IMR-90 (cell line): ENCODE measurements at regions not wholly inside any gene's neighbourhood (a gene's known extent, or its start where the extent isn't known, plus 50 kb on each side); places are given as distances from the start of the nearest gene placed in this dataset.
A peak's percentile ranks its signal among the peaks of the same experiment; 100 is the strongest.

Experiments
- ATAC-seq: fragments of 200-7000 bp; cut with Tn5 transposase; 2 replicates; pipeline ENCODE4 v1.9.1; 2020; ENCODE audit warnings: low read depth, mild to moderate bottlenecking, moderate library complexity
- BruUV-seq: library from RNA; stranded (reverse); fragments of 400-500 nt; replicated peaks from 2 replicates; lab custom pipeline; 2021; lab: Mats Ljungman, UMichigan
- CTCF ChIA-PET: fragments of 300-600 bp; formaldehyde crosslinking; extraction: SDS; loops from one replicate; lab custom pipeline; 2021; ENCODE audit warnings: antibody characterized with exemption; lab: Yijun Ruan, JAX
- POLR2A ChIA-PET: fragments of 300-600 bp; sonication (Branson Sonifier 250); formaldehyde crosslinking; loops from one replicate; lab custom pipeline; 2022; ENCODE audit warnings: antibody characterized with exemption; ENCODE audit not compliant: unreplicated experiment; lab: Charles Lee
- DNase-seq: peaks from one replicate; pipeline ENCODE4 v3.0.0; 2013
- H2AFZ ChIP-seq: replicated peaks from 2 replicates; pipeline ENCODE3; 2013; ENCODE audit warnings: low read length, mild to moderate bottlenecking; ENCODE audit not compliant: poor library complexity
- H2AK5ac ChIP-seq: 2 replicates; pipeline ENCODE4 v1.6.1; 2013; ENCODE audit warnings: low read depth, low read length, inconsistent platforms
- H2AK9ac ChIP-seq: replicated peaks from 2 replicates; pipeline ENCODE3; 2013; ENCODE audit warnings: mild to moderate bottlenecking, low read depth, low read length, moderate library complexity; ENCODE audit not compliant: poor library complexity
- H2BK120ac ChIP-seq: 2 replicates; pipeline ENCODE4 v1.6.1; 2013; ENCODE audit warnings: low read depth, low read length, inconsistent platforms
- H2BK15ac ChIP-seq: 3 replicates; pipeline ENCODE4 v1.6.1; 2013; ENCODE audit warnings: low read depth, low read length, inconsistent platforms
- H2BK20ac ChIP-seq: 2 replicates; pipeline ENCODE4 v1.6.1; 2013; ENCODE audit warnings: low read depth, mild to moderate bottlenecking, inconsistent platforms, low read length, moderate library complexity
- H2BK5ac ChIP-seq: 2 replicates; pipeline ENCODE4 v1.6.1; 2013; ENCODE audit warnings: mild to moderate bottlenecking, low read depth, low read length, inconsistent platforms; ENCODE audit not compliant: poor library complexity, severe bottlenecking
- H3K14ac ChIP-seq: replicated peaks from 2 replicates; pipeline ENCODE4 v1.6.1; 2013; ENCODE audit warnings: low read depth, low read length, inconsistent platforms
- H3K18ac ChIP-seq: 2 replicates; pipeline ENCODE4 v1.6.1; 2013; ENCODE audit warnings: low read depth, low read length, control low read depth
- H3K23ac ChIP-seq: 2 replicates; pipeline ENCODE4 v1.6.1; 2013; ENCODE audit warnings: low read depth, low read length, inconsistent platforms
- H3K27ac ChIP-seq: 2 replicates; pipeline ENCODE4 v1.5.1; 2013; ENCODE audit warnings: mild to moderate bottlenecking, control low read depth, low read length; ENCODE audit not compliant: insufficient read depth
- H3K27me3 ChIP-seq: 2 replicates; pipeline ENCODE4 v1.6.1; 2013; ENCODE audit warnings: low read length; ENCODE audit not compliant: control insufficient read depth, insufficient read depth
- H3K36me3 ChIP-seq: 2 replicates; pipeline ENCODE4 v1.6.1; 2013; ENCODE audit warnings: low read length, mixed read lengths; ENCODE audit not compliant: control insufficient read depth, insufficient read depth
- H3K4ac ChIP-seq: 2 replicates; pipeline ENCODE4 v1.6.1; 2013; ENCODE audit warnings: low read depth, low read length, inconsistent platforms
- H3K4me1 ChIP-seq: 2 replicates; pipeline ENCODE4 v1.6.1; 2013; ENCODE audit warnings: low read length, mixed read lengths; ENCODE audit not compliant: control insufficient read depth, insufficient read depth
- H3K4me2 ChIP-seq: 2 replicates; pipeline ENCODE4 v1.6.1; 2013; ENCODE audit warnings: low read depth, mild to moderate bottlenecking, control low read depth, low read length, moderate library complexity
- H3K4me3 ChIP-seq: 2 replicates; pipeline ENCODE4 v1.5.1; 2013; ENCODE audit warnings: low read depth, mild to moderate bottlenecking, control low read depth, low read length, moderate library complexity; ENCODE audit not compliant: insufficient read depth
- H3K56ac ChIP-seq: 2 replicates; pipeline ENCODE4 v1.6.1; 2013; ENCODE audit warnings: low read length, inconsistent platforms; ENCODE audit not compliant: insufficient read depth; ENCODE audit errors: extremely low read depth
- H3K79me1 ChIP-seq, 2 experiments: 2 replicates each; pipeline ENCODE4 v1.6.1; 2013; ENCODE audit warnings: low read length in 2 of 2, inconsistent platforms in 1 of 2, low read depth in 1 of 2
- H3K9ac ChIP-seq: 2 replicates; pipeline ENCODE4 v1.6.1; 2013; ENCODE audit warnings: low read depth, low read length, control low read depth
- H3K9me1 ChIP-seq: 2 replicates; pipeline ENCODE4 v1.6.1; 2013; ENCODE audit warnings: low read length, inconsistent platforms; ENCODE audit not compliant: insufficient read depth
- H3K9me3 ChIP-seq: 2 replicates; pipeline ENCODE4 v1.6.1; 2013; ENCODE audit warnings: low read length; ENCODE audit not compliant: control insufficient read depth, insufficient read depth
- H4K20me1 ChIP-seq: 2 replicates; pipeline ENCODE4 v1.6.1; 2013; ENCODE audit warnings: low read length, inconsistent platforms; ENCODE audit not compliant: insufficient read depth
- H4K5ac ChIP-seq: 2 replicates; pipeline ENCODE4 v1.6.1; 2013; ENCODE audit warnings: mild to moderate bottlenecking, low read depth, low read length, control low read depth
- H4K8ac ChIP-seq, 2 experiments: 2 replicates each; pipeline ENCODE4 v1.6.1; 2013; ENCODE audit warnings: low read depth in 2 of 2, low read length in 2 of 2, control low read depth in 1 of 2, inconsistent platforms in 1 of 2
- H4K91ac ChIP-seq: 2 replicates; pipeline ENCODE4 v1.6.1; 2013; ENCODE audit warnings: low read depth, low read length, inconsistent platforms; ENCODE audit not compliant: insufficient read depth
- BHLHE40 ChIP-seq: fragments of 150-350 bp; IDR thresholded peaks from 2 replicates; pipeline ENCODE4 v1.6.1; 2016; ENCODE audit warnings: mild to moderate bottlenecking, low read depth, low read length
- CEBPB ChIP-seq: IDR thresholded peaks from 2 replicates; pipeline ENCODE4 v1.6.1; 2012; ENCODE audit warnings: low read depth, low read length, improper control_type of control experiment
- CHD1 ChIP-seq: IDR thresholded peaks from 2 replicates; pipeline ENCODE4 v1.6.1; 2012; ENCODE audit warnings: low read depth, low read length, improper control_type of control experiment
- CTCF ChIP-seq: conservative IDR thresholded peaks from 2 replicates; pipeline ENCODE4 v1.5.1; 2012; ENCODE audit warnings: mild to moderate bottlenecking, low read depth, low read length, improper control_type of control experiment
- ELK1 ChIP-seq: fragments of 150-350 bp; IDR thresholded peaks from 2 replicates; pipeline ENCODE4 v1.6.1; 2016; ENCODE audit warnings: low read depth, mild to moderate bottlenecking, low read length, moderate library complexity, borderline replicate concordance
- FOS ChIP-seq: fragments of 150-350 bp; IDR thresholded peaks from 2 replicates; pipeline ENCODE4 v1.6.1; 2016; ENCODE audit warnings: low read depth, low read length
- MAFK ChIP-seq: IDR thresholded peaks from 2 replicates; pipeline ENCODE4 v1.6.1; 2012; ENCODE audit warnings: low read depth, low read length, improper control_type of control experiment
- MXI1 ChIP-seq: IDR thresholded peaks from 2 replicates; pipeline ENCODE4 v1.6.1; 2012; ENCODE audit warnings: low read depth, mild to moderate bottlenecking, low read length, moderate library complexity, borderline replicate concordance
- POLR2A ChIP-seq: IDR thresholded peaks from 2 replicates; pipeline ENCODE4 v1.6.1; 2012; ENCODE audit warnings: mild to moderate bottlenecking, low read depth, low read length
- RCOR1 ChIP-seq: IDR thresholded peaks from 2 replicates; pipeline ENCODE4 v1.6.1; 2012; ENCODE audit warnings: mild to moderate bottlenecking, low read length, improper control_type of control experiment; ENCODE audit not compliant: insufficient replicate concordance
- RFX5 ChIP-seq: IDR thresholded peaks from 2 replicates; pipeline ENCODE4 v1.8.0; 2012; ENCODE audit warnings: low read depth, mild to moderate bottlenecking, low read length, moderate library complexity
- SMC3 ChIP-seq: fragments of 150-350 bp; IDR thresholded peaks from 2 replicates; pipeline ENCODE4 v1.6.1; 2016; ENCODE audit warnings: low read depth, mild to moderate bottlenecking, antibody characterized with exemption, low read length, moderate library complexity
- USF2 ChIP-seq: fragments of 150-350 bp; IDR thresholded peaks from 2 replicates; pipeline ENCODE4 v1.6.1; 2017; ENCODE audit warnings: mild to moderate bottlenecking, antibody characterized with exemption, low read length, low read depth
- WGBS, 2 experiments: methylation state at CpG; one replicate each; pipeline versions ENCODE4 v1.1.5 to v1.1.7; 2013; ENCODE audit warnings: missing lambda C conversion rate in 2 of 2; ENCODE audit not compliant: insufficient read length in 1 of 2; ENCODE audit errors: extremely low coverage in 2 of 2; 5-methylcytosine and 5-hydroxymethylcytosine counted together
- dilution Hi-C: fragments of 300-500 bp; cut with HindIII; formaldehyde crosslinking; loops from one replicate; pipeline ENCODE4 v1.14.3; 2018; ENCODE audit warnings: low sequenced_read_pairs; ENCODE audit not compliant: unreplicated experiment
- in situ Hi-C: fragments of 300-500 bp; cut with MboI; formaldehyde crosslinking; loops from 3 replicates; pipeline ENCODE4 v1.14.3; 2019; ENCODE audit warnings: low sequenced_read_pairs, inconsistent platforms, mixed read lengths
- intact Hi-C: fragments of 100-400 bp; cut with micrococcal nuclease; formaldehyde crosslinking; loops from 2 replicates; pipeline ENCODE4 v1.10.0; 2022

GRCh38 chr4:140296335-140297220, 76.9 kb upstream of the SCOC start:
- peak overlapping the region; percentile 46; the same call in 1 of the 2 replicates for H3K18ac ChIP-seq
- peak overlapping the region; percentile 36 for H2AFZ ChIP-seq
- peak overlapping the region; percentile 64 for H2BK120ac ChIP-seq
- intact Hi-C loops (no loop called here), in situ Hi-C loops (no loop called here), dilution Hi-C loops (no loop called here)
- ChIA-PET POLR2A (no interaction called here), CTCF (interaction anchor here (0.7 to 1.0 kb wide), 2 partner anchors 13 to 30 kb away, joined by 3 read pairs; no protein-coding TSS in a partner anchor)
- H4K5ac ChIP-seq = no peak overlapping the region
- H3K4me3 ChIP-seq = no peak overlapping the region
- peak overlapping the region; percentile 22; the same call in 1 of the 2 replicates for H4K91ac ChIP-seq
- H2BK5ac ChIP-seq = no peak overlapping the region
- H4K8ac ChIP-seq = peak overlapping the region in 1 of 2 experiments; percentile 32; a peak in 1 of 4 replicates
- H3K9me3 ChIP-seq = no peaks in the 10 kb centered on the region
- peak overlapping the region; percentile 30; the same call in 1 of the 2 replicates for H2BK20ac ChIP-seq
- H4K20me1 ChIP-seq = no peaks in the 10 kb centered on the region
- H2BK15ac ChIP-seq = peak overlapping the region; percentile 33; the same call in 1 of the 3 replicates
- H3K56ac ChIP-seq = no peak overlapping the region
- H3K36me3 ChIP-seq = no peaks in the 10 kb centered on the region
- H3K23ac ChIP-seq = no peak overlapping the region
- peak; percentile 74 for ATAC-seq
- peak overlapping the region; percentile 24; the same call in 1 of the 2 replicates for H2AK5ac ChIP-seq
- no TSS peak for BruUV-seq
- H3K4ac ChIP-seq = peak overlapping the region; percentile 79
- H2AK9ac ChIP-seq = no peak overlapping the region
- WGBS, 2 experiments = 20% methylated on average over 2 of the region's 15 CpGs; no CpG with 5 or more reads in 1 of the 2 experiments
- H3K14ac ChIP-seq = peak overlapping the region; percentile 23; the same call in 1 of the 2 replicates
- H3K4me1 ChIP-seq = peaks cover 20% of the 10 kb centered on the region
- DNase-seq = peak; percentile 89
- peaks cover 10% of the 10 kb centered on the region; the same call in 1 of the 2 replicates for H3K9me1 ChIP-seq
- H3K9ac ChIP-seq = no peak overlapping the region
- peak overlapping the region; percentile 29 for H3K4me2 ChIP-seq
- no peaks in the 10 kb centered on the region for H3K79me1 ChIP-seq
- H3K27ac ChIP-seq = no peak overlapping the region
- H3K27me3 ChIP-seq = peaks cover 14% of the 10 kb centered on the region
- no peak for TF ChIP-seq RFX5
- TF ChIP-seq BHLHE40 = peak; percentile 97
- no peak for TF ChIP-seq ELK1
- 0 out of 2 replicates have a peak, but pooled peaks have one; percentile 27 for TF ChIP-seq MXI1
- no peak for TF ChIP-seq CHD1
- TF ChIP-seq FOS = peak; percentile 59; the same call in 1 of the 2 replicates
- TF ChIP-seq SMC3 = no peak
- peak; percentile 20; the same call in 1 of the 2 replicates for TF ChIP-seq MAFK
- no peak for TF ChIP-seq RCOR1
- TF ChIP-seq CTCF = no peak
- TF ChIP-seq USF2 = peak; percentile 91
- no peak for TF ChIP-seq POLR2A
- peak; percentile 78 for TF ChIP-seq CEBPB
